ENCODE measurements at regions not wholly inside any gene's neighbourhood (a gene's known extent, or its start where the extent isn't known, plus 50 kb on each side); places are given as distances from the start of the nearest gene placed in this dataset.

GRCh38 chr12:77344651-77345050, 279.3 kb upstream of the E2F7 start:
- TF ChIP-seq CTCF (conservative IDR thresholded peaks at IDR 0.05; ENCODE audit: low read length) = no peak
- no peak for TF ChIP-seq EZH2phosphoT487 (IDR thresholded peaks at IDR 0.05; ENCODE audit: borderline replicate concordance)

Data from Loucy (cell line).